Subcutaneous abdominal adipose tissue (tissue), 5 donors: ENCODE measurements at regions not wholly inside any gene's neighbourhood (a gene's known extent, or its start where the extent isn't known, plus 50 kb on each side); places are given as distances from the start of the nearest gene placed in this dataset.
"Not testable (repeated sequence)": the region's sequence is repeated elsewhere in the genome, so short reads cannot be mapped to it uniquely, and the experiment has no call there.

Source experiments
- H3K27ac ChIP-seq: one replicate; pipeline ENCODE4 v1.7.0; 2013; ENCODE audit warnings: low read depth, mild to moderate bottlenecking, inconsistent platforms, low read length, moderate library complexity
- H3K27me3 ChIP-seq, 5 donors: one replicate each; pipeline ENCODE4 v1.7.0; 2013; ENCODE audit warnings: low read length in 5 of 5, inconsistent platforms in 1 of 5; ENCODE audit not compliant: control insufficient read depth in 5 of 5, insufficient read depth in 4 of 5
- H3K36me3 ChIP-seq, 5 donors: one replicate each; pipeline ENCODE4 v1.7.0; 2013; ENCODE audit warnings: low read length in 5 of 5; ENCODE audit not compliant: control insufficient read depth in 5 of 5, insufficient read depth in 5 of 5
- H3K4me1 ChIP-seq, 5 donors: one replicate each; pipeline ENCODE4 v1.7.0; 2013; ENCODE audit warnings: low read length in 5 of 5, mild to moderate bottlenecking in 3 of 5, moderate library complexity in 1 of 5; ENCODE audit not compliant: control insufficient read depth in 5 of 5, insufficient read depth in 5 of 5
- H3K4me3 ChIP-seq, 5 donors: one replicate each; pipeline ENCODE4 v1.7.0; 2013; ENCODE audit warnings: low read length in 5 of 5, low read depth in 1 of 5
- H3K9ac ChIP-seq, 5 donors: one replicate each; pipeline ENCODE4 v1.7.0; 2013; ENCODE audit warnings: low read length in 5 of 5, mild to moderate bottlenecking in 4 of 5, moderate library complexity in 3 of 5
- H3K9me3 ChIP-seq, 5 donors: one replicate each; pipeline ENCODE4 v1.7.0; 2013; ENCODE audit warnings: low read length in 5 of 5; ENCODE audit not compliant: control insufficient read depth in 5 of 5
- donor health status: healthy.
- donor health status: healthy.
- donor health status: healthy.
- donor health status: healthy.
- donor health status: healthy.

DNA sequence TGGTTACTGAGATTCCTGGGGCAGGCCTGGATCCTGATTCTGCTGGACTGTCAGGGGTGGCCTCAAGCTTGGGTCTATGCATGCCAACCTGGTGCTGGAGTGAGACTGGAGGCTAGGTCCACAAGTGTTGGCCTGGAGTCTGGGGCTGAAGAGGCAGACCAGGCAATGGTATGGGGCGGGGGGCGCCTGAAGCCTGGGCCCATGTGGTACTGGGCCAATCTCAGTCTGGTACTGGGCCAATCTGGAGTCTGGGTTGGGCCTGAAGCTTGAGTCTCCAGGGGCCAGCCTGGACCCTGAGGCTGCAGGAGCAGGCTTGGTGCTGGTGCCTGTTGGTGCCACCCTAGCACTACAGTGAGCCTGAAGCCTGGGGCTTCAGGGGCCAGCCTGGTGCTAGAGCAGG, 108.9 kb upstream of the ZCCHC13 start:
- Histone ChIP-seq H3K4me3 (no peak overlapping the region), H3K27me3 (peaks cover 0 to 9% (median 5%) of the 10 kb centered on the region in 5 donors), H3K4me1 (no peaks in the 10 kb centered on the region), H3K9me3 (peaks cover 0 to 4% (median 2%) of the 10 kb centered on the region in 5 donors), H3K36me3 (peaks cover 0 to 4% (median 0%) of the 10 kb centered on the region in 5 donors), H3K9ac (no peak overlapping the region), H3K27ac (no peak overlapping the region)

GRCh38 chrX:74187211-74187610, 116.8 kb upstream of the ZCCHC13 start:
- Histone ChIP-seq H3K9me3 (no peaks in the 10 kb centered on the region), H3K27me3 (peaks cover 0 to 3% (median 0%) of the 10 kb centered on the region in 5 donors), H3K36me3 (no peaks in the 10 kb centered on the region), H3K4me3 (no peak overlapping the region), H3K27ac (no peak overlapping the region), H3K9ac (no peak overlapping the region), H3K4me1 (no peaks in the 10 kb centered on the region)

DNA sequence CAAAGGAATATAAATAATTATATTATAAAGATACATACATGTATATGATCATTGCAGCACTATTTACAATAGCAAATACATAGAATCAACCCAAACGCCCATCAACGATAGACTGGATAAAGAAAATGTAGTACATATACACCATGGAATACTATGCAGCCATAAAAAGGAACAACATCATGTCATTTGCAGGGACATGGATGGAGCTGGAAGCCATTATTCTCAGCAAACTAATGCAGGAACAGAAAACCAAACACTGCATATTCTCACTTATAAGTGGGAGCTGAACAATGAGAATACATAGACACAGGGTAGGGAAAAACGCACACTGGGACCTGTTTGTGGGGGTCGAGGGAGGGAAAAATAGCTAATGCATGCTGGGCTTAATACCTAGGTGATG, 120.9 kb upstream of the ZCCHC13 start:
- H3K4me1 ChIP-seq, H3K27ac ChIP-seq, H3K27me3 ChIP-seq, H3K9ac ChIP-seq, H3K4me3 ChIP-seq, H3K36me3 ChIP-seq, H3K9me3 ChIP-seq: not testable (repeated sequence)

- not testable (repeated sequence) for H3K36me3 ChIP-seq, H3K27ac ChIP-seq, H3K4me3 ChIP-seq, H3K27me3 ChIP-seq, H3K9ac ChIP-seq, H3K9me3 ChIP-seq, H3K4me1 ChIP-seq
Measured at GRCh38 chrX:74181976-74182375, 122.0 kb upstream of the ZCCHC13 start.

DNA sequence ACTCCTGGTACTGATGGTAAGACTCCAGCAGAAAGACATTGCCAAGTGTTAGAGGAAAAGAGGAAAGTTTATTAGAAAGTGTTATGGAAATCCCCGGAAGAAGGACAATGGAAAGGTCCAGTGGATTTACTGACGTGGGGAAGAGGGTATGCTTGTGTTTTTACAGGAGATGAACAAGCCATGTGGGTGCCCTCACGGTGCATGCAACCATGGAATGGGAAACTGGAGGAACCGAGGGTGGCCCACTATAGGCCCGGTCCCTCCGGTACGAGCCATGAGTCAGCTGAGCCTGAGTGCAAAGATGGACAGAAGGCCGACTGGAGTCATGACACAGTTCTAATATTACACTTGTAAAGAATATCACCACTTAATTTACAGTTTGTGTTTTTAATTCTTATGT, 123.3 kb upstream of the ZCCHC13 start:
- no peaks in the 10 kb centered on the region for H3K4me1 ChIP-seq
- no peak overlapping the region for H3K4me3 ChIP-seq
- no peak overlapping the region for H3K9ac ChIP-seq
- no peaks in the 10 kb centered on the region for H3K27me3 ChIP-seq
- no peaks in the 10 kb centered on the region for H3K36me3 ChIP-seq
- no peaks in the 10 kb centered on the region for H3K9me3 ChIP-seq
- H3K27ac ChIP-seq, result no peak overlapping the region

GRCh38 chrX:74179990-74180389, 124.0 kb upstream of the ZCCHC13 start:
- Histone ChIP-seq H3K27ac (no peak overlapping the region), H3K36me3 (no peaks in the 10 kb centered on the region), H3K4me1 (no peaks in the 10 kb centered on the region), H3K9me3 (peaks cover 0 to 4% (median 0%) of the 10 kb centered on the region in 5 donors), H3K9ac (no peak overlapping the region), H3K4me3 (no peak overlapping the region), H3K27me3 (no peaks in the 10 kb centered on the region)

DNA sequence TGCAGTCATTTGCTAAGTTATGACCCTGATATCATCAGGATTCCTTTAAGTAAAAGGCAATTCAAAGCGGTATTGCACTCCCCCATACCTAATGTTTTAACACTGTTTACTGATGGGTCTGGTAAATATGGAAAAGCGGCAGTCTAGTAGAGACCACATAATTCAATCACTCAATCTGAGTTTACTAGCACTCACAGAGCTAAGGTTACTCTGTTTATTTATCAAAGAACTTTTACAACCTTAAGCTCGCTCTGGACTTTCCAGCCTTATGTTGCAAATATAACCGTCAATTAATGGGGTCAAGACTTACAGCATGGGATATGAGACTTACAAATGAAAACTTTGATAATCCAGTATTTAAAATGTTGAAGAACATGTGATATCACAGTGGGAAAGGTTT, 124.5 kb upstream of the ZCCHC13 start:
- Histone ChIP-seq H3K9me3 (peaks cover 0 to 4% (median 0%) of the 10 kb centered on the region in 5 donors), H3K4me3 (no peak overlapping the region), H3K27me3 (no peaks in the 10 kb centered on the region), H3K9ac (no peak overlapping the region), H3K36me3 (no peaks in the 10 kb centered on the region), H3K27ac (no peak overlapping the region), H3K4me1 (no peaks in the 10 kb centered on the region)

DNA sequence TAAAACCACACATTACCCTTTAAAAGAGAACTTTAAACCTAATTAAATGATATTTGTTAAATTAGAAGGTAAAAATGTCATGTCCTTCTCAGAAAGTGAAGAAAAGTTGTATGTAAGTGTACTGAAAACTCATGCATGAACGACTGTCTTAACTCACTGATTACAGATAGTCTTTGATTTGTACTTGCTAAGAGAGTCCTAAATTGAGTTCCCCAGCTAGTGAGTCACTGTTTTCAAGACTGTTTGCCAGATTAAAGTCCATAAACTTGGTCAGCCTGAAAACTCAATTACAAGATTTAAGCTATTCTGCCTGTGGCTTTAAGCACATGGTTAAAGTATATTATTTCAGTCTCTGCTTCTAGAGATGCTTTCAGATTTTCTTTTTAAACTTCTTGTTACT, 124.9 kb upstream of the ZCCHC13 start:
- H3K36me3 ChIP-seq, result no peaks in the 10 kb centered on the region
- no peak overlapping the region for H3K4me3 ChIP-seq
- no peak overlapping the region for H3K27ac ChIP-seq

DNA sequence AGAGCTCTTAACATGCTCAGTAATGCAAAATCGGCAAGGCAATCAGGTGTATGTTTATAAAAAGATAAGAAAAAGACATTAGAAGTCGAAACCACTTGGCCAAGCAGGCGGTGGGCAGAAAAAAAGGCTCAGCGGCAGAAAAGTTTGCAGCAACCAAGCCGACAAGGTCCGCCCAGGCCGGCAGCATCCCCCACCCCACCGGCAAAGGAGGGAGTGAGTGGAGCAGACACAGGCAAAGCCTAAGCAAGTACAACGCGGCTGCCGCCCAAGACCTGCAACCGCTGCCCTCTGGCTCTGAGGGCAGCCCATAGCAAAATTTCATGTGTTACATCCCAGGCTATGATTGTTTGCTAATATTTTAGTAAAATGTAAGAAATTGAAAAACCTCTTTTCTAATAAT, 125.4 kb upstream of the ZCCHC13 start:
- Histone ChIP-seq H3K4me1 (no peaks in the 10 kb centered on the region), H3K27ac (no peak overlapping the region), H3K36me3 (no peaks in the 10 kb centered on the region), H3K4me3 (no peak overlapping the region), H3K9me3 (peaks cover 0 to 9% (median 2%) of the 10 kb centered on the region in 5 donors), H3K27me3 (no peaks in the 10 kb centered on the region), H3K9ac (no peak overlapping the region)

More for the DNA sequence above, 124.9 kb upstream of the ZCCHC13 start:
- peaks cover 0 to 8% (median 2%) of the 10 kb centered on the region in 5 donors for H3K9me3 ChIP-seq
- H3K4me1 ChIP-seq, result no peaks in the 10 kb centered on the region
- no peak overlapping the region for H3K9ac ChIP-seq
- H3K27me3 ChIP-seq, result no peaks in the 10 kb centered on the region

DNA sequence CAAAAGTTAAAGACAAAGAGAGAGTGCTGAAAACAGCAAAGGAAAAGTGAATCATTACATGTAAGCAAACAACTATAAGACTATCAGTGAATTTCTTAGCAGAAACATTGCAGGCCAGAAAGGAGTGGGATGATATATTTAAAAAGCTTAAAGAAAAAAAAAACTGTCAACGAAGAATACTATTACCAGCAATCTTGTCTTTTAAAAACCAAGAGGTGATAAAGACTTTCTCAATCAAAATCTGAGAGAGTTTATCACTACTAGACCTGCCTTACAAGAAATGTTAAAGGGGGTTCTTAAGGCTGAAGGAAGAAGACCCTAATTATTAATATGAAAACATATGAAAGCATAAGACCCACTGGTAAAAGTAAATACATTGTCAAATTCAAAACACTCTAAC, 132.5 kb upstream of the ZCCHC13 start:
- Histone ChIP-seq H3K27ac (no peak overlapping the region), H3K27me3 (no peaks in the 10 kb centered on the region), H3K4me3 (no peak overlapping the region), H3K4me1 (no peaks in the 10 kb centered on the region), H3K9me3 (peaks cover 14 to 38% (median 16%) of the 10 kb centered on the region in 5 donors), H3K36me3 (peaks cover 0 to 3% (median 0%) of the 10 kb centered on the region in 5 donors), H3K9ac (no peak overlapping the region)

DNA sequence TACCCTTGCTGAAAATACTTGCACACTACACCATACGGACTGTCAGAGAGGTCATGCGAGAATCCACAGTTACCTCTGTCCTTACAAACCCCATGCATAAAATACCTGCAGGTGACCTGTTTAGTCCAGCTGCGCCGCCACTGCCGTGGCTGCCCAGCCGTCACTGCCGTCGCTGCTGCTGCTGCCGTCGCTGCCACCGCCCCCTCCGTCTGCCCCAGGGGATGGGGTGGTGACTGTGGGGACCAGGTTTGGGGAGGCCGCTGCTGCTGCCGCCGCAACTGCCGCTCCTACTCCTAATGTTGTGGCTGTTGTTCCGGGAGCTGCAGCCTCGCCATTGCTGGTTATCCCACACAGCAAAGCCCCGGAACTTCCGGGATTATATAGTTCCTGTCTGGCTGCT, 141.8 kb upstream of the ZCCHC13 start:
- Histone ChIP-seq H3K27ac (no peak overlapping the region), H3K27me3 (peaks cover 0 to 7% (median 0%) of the 10 kb centered on the region in 5 donors), H3K4me1 (no peaks in the 10 kb centered on the region), H3K4me3 (no peak overlapping the region), H3K36me3 (peaks cover 0 to 13% (median 5%) of the 10 kb centered on the region in 5 donors), H3K9ac (no peak overlapping the region), H3K9me3 (peaks cover 0 to 8% (median 6%) of the 10 kb centered on the region in 5 donors)
